Mucosa of descending colon (tissue), 3 donors: ENCODE measurements at regions not wholly inside any gene's neighbourhood (a gene's known extent, or its start where the extent isn't known, plus 50 kb on each side); places are given as distances from the start of the nearest gene placed in this dataset.
A peak's percentile ranks its signal among the peaks of the same experiment; 100 is the strongest.

ENCODE experiments used
- ATAC-seq: fragments of 200-7000 bp; cut with Tn5 transposase; one replicate; pipeline ENCODE4 v1.9.1; 2020; ENCODE audit warnings: mild to moderate bottlenecking, moderate library complexity
- DNase-seq, 3 donors: peaks; one replicate each; pipeline ENCODE4 v3.0.0-alpha.2; 2020
- H3K36me3 ChIP-seq: fragments of 200-600 bp; one replicate; pipeline ENCODE4 v1.8.0; 2021; ENCODE audit warnings: low read depth, mild to moderate bottlenecking
- H3K4me1 ChIP-seq: fragments of 200-600 bp; one replicate; pipeline ENCODE4 v1.8.0; 2021; ENCODE audit warnings: low read depth, mild to moderate bottlenecking
- H3K4me3 ChIP-seq: fragments of 200-600 bp; one replicate; pipeline ENCODE4 v1.8.0; 2021; ENCODE audit warnings: mild to moderate bottlenecking
- H3K9me3 ChIP-seq: fragments of 200-600 bp; one replicate; pipeline ENCODE4 v1.8.0; 2021; ENCODE audit warnings: mild to moderate bottlenecking
- intact Hi-C, 2 donors: fragments of 100-400 bp; cut with DNase I in 1 of 2; cut with micrococcal nuclease in 1 of 2; formaldehyde crosslinking; loops; one replicate each; pipeline versions ENCODE4 v1.11.0 to v1.11.1; 2022; cut with DNase I, micrococcal nuclease
- TF ChIP-seq, protein P1 (sequence below): fragments of 200-600 bp; IDR thresholded peaks from one replicate; pipeline ENCODE4 v1.8.0; 2022; ENCODE audit warnings: antibody characterized with exemption, mild to moderate bottlenecking
- donor health status: DM: no; HTN: no; CAD: no; lungs with moderate emphysema.
- donor health status: DM: no; HTN: no; CAD: no.
- donor health status: DM: no; HTN: yes; CAD: no.

DNA sequence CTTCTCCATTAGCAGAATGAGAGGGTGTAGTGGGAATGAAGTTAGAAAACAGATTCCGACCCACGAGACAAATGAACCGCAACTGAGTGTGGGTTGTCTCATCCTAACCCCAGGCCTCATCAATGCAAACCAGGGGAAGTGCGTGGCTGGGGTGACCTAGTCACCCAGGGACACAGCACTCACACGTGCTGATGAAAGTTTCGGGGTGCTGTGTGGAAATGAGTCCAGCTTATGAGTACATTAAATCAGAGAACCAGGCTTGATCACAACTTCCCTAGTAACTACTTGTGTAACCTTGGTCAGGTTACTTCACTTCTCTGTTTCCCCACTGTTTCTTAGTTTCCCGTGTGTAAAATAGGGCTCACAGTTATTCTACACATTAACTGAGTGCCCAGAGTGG lies 95.4 kb upstream of the CDKN3 start:
- TF ChIP-seq, protein P1, sequence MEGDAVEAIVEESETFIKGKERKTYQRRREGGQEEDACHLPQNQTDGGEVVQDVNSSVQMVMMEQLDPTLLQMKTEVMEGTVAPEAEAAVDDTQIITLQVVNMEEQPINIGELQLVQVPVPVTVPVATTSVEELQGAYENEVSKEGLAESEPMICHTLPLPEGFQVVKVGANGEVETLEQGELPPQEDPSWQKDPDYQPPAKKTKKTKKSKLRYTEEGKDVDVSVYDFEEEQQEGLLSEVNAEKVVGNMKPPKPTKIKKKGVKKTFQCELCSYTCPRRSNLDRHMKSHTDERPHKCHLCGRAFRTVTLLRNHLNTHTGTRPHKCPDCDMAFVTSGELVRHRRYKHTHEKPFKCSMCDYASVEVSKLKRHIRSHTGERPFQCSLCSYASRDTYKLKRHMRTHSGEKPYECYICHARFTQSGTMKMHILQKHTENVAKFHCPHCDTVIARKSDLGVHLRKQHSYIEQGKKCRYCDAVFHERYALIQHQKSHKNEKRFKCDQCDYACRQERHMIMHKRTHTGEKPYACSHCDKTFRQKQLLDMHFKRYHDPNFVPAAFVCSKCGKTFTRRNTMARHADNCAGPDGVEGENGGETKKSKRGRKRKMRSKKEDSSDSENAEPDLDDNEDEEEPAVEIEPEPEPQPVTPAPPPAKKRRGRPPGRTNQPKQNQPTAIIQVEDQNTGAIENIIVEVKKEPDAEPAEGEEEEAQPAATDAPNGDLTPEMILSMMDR: no peak
- intact Hi-C loops: no loop called here
- Histone ChIP-seq H3K9me3 (no peaks in the 10 kb centered on the region), H3K4me1 (no peaks in the 10 kb centered on the region), H3K36me3 (no peaks in the 10 kb centered on the region), H3K4me3 (no peak overlapping the region)
- ATAC-seq (no peak), DNase-seq (no peak)

GRCh38 chr14:54306806-54307205 lies 90.0 kb upstream of the CDKN3 start:
- Histone ChIP-seq H3K9me3 (no peaks in the 10 kb centered on the region), H3K4me3 (no peak overlapping the region), H3K4me1 (no peaks in the 10 kb centered on the region), H3K36me3 (no peaks in the 10 kb centered on the region)
- TF ChIP-seq, protein P1: no peak
- intact Hi-C loops: no loop called here
- no peak for DNase-seq
- no peak for ATAC-seq

DNA sequence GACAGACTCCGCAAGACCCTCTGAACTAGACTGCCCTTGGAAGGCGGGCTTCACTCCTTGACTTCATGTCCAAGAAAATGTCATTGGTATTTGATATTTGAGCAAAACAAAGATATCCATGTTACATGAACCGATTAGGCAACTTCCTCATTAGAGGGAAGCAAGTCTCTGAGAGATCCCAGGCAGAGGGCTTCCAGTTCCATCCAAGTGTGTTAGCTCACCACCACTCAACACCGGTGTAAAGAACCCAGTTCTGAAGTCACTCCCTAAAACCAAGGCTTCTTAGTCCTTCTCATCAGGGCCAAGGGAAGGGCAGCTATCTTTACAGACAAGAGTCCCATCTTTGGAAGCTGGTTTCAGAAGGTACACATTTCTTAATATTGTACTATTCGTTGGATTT lies 87.2 kb upstream of the CDKN3 start:
- Histone ChIP-seq H3K4me3 (no peak overlapping the region), H3K36me3 (no peaks in the 10 kb centered on the region), H3K4me1 (no peaks in the 10 kb centered on the region), H3K9me3 (no peaks in the 10 kb centered on the region)
- TF ChIP-seq, protein P1: no peak
- DNase-seq (no peak), ATAC-seq (no peak)
- intact Hi-C loops: no loop called here

GRCh38 chr14:54310151-54310850 lies 86.5 kb upstream of the CDKN3 start:
- DNase-seq: no peak
- Histone ChIP-seq H3K9me3 (no peaks in the 10 kb centered on the region), H3K4me3 (no peak overlapping the region), H3K4me1 (no peaks in the 10 kb centered on the region), H3K36me3 (no peaks in the 10 kb centered on the region)
- intact Hi-C loops: no loop called here
- TF ChIP-seq, protein P1: no peak
- peak; percentile 34 for ATAC-seq

DNA sequence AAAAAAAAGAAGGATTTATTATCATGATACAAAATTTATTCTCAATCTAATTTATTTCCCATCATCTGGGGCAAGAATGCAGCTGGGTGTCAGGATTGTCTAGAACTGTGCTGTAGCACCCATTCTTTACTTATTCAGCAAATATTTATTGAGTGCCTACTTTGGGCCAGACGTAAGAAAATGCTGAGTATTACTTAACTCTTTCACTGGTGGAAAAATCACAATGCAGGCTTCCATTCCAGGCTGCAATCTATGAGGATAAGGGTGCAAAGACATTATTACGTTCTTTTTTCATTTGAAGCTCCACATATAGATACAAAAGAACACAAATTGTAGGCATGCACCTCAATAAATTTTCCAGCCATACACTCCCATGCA lies 86.0 kb upstream of the CDKN3 start:
- no peak for ATAC-seq

More for the DNA sequence above, 86.0 kb upstream of the CDKN3 start:
- intact Hi-C loops: no loop called here
- H3K36me3 ChIP-seq: no peaks in the 10 kb centered on the region
- H3K9me3 ChIP-seq: no peaks in the 10 kb centered on the region
- TF ChIP-seq, protein P1: no peak
- DNase-seq: no peak
- H3K4me1 ChIP-seq: no peaks in the 10 kb centered on the region
- H3K4me3 ChIP-seq: no peak overlapping the region
